ENCODE measurements at regions not wholly inside any gene's neighbourhood (a gene's known extent, or its start where the extent isn't known, plus 50 kb on each side); places are given as distances from the start of the nearest gene placed in this dataset.

DNA sequence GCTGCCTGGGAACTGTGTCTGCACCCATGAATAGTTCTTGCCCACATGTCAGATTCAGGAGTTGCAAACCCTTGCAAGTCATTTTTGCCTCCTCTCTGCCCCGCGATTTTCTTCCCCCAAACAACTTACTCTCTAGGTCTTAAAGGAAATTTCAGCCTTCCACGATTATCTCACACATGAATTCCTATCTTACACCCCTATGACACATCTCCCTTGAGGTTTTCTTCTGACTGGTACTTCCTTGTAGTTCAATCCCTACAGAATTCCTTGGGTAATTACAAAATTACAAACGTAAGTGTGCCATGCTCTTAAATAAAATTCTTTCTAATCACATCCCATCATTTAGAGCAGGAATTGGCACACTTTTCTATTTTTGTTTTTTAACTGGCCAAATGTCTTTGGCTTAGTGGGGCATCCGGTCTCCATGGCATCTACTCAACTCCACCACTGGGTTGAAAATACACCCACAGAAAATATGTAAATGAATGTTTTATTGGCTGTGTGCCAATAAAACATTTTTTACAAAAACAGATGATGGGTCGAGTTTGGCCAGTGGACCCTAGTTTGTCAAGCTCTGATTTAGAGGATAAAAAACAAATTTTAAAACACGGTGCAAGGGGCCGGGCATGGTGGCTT lies 536.4 kb upstream of the AMELY start:
- H2AFZ ChIP-seq (ENCODE audit: low read depth, low read length): no peak overlapping the region
- H3K36me3 ChIP-seq (ENCODE audit: insufficient read depth, low read length): no peaks in the 10 kb centered on the region
- no peak overlapping the region for H3K27ac ChIP-seq (ENCODE audit: low read length)
- H3K4me3 ChIP-seq (ENCODE audit: low read depth in 1 of 2, low read length in 2 of 2): no peak overlapping the region
- no peak for ATAC-seq (ENCODE audit: insufficient read depth, low read depth)
- H3K79me2 ChIP-seq (ENCODE audit: insufficient read depth, low read length): no peaks in the 10 kb centered on the region
- H3K27me3 ChIP-seq (ENCODE audit: insufficient read depth, low read length, poor library complexity): no peaks in the 10 kb centered on the region
- DNase-seq: no peak
- no peaks in the 10 kb centered on the region for H3K9me3 ChIP-seq (ENCODE audit: insufficient read depth, low read length, severe bottlenecking)
- H3K4me2 ChIP-seq (ENCODE audit: insufficient read depth, low read length): no peak overlapping the region
- H3K9ac ChIP-seq (ENCODE audit: low read depth, low read length): no peak overlapping the region
- no peaks in the 10 kb centered on the region for H4K20me1 ChIP-seq (ENCODE audit: insufficient read depth, low read length)
- no peaks in the 10 kb centered on the region for H3K4me1 ChIP-seq (ENCODE audit: insufficient read depth, low read length)
- TF ChIP-seq, protein P1, sequence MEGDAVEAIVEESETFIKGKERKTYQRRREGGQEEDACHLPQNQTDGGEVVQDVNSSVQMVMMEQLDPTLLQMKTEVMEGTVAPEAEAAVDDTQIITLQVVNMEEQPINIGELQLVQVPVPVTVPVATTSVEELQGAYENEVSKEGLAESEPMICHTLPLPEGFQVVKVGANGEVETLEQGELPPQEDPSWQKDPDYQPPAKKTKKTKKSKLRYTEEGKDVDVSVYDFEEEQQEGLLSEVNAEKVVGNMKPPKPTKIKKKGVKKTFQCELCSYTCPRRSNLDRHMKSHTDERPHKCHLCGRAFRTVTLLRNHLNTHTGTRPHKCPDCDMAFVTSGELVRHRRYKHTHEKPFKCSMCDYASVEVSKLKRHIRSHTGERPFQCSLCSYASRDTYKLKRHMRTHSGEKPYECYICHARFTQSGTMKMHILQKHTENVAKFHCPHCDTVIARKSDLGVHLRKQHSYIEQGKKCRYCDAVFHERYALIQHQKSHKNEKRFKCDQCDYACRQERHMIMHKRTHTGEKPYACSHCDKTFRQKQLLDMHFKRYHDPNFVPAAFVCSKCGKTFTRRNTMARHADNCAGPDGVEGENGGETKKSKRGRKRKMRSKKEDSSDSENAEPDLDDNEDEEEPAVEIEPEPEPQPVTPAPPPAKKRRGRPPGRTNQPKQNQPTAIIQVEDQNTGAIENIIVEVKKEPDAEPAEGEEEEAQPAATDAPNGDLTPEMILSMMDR (IDR thresholded peaks at IDR 0.05; ENCODE audit: borderline replicate concordance, extremely low read depth, low read length, poor library complexity, severe bottlenecking): no peak
- no peak for TF ChIP-seq EZH2 (IDR thresholded peaks at IDR 0.05; ENCODE audit: borderline replicate concordance, low read depth, low read length, severe bottlenecking)

DNA sequence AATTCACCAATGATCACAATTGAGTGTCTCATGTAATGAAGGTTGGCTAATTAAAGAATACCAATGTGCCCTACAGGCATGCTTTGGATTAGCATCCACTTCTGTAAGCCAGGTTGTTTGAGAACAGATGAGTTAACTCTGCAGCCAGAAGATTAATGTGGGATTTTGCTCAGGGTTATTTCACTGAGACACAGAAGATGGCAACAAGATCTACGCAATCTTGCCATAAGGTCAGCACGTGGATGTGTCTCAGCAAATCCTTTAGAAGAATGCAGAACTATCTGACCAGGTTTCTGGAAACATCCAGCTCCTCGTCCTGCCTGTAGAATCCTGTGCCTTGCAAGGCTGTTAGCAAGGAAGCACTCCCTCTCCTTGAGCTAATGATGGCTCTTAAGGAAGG lies 532.6 kb upstream of the AMELY start:
- H3K9me3 ChIP-seq (ENCODE audit: insufficient read depth, low read length, severe bottlenecking): no peaks in the 10 kb centered on the region
- no peak overlapping the region for H3K9ac ChIP-seq (ENCODE audit: low read depth, low read length)
- ATAC-seq (ENCODE audit: insufficient read depth, low read depth) (no peak), DNase-seq (no peak)
- H3K4me3 ChIP-seq (ENCODE audit: low read depth in 1 of 2, low read length in 2 of 2): no peak overlapping the region
- H3K4me2 ChIP-seq (ENCODE audit: insufficient read depth, low read length): no peak overlapping the region
- no peak overlapping the region for H3K27ac ChIP-seq (ENCODE audit: low read length)
- TF ChIP-seq, protein P1 (IDR thresholded peaks at IDR 0.05; ENCODE audit: borderline replicate concordance, extremely low read depth, low read length, poor library complexity, severe bottlenecking): no peak
- TF ChIP-seq EZH2 (IDR thresholded peaks at IDR 0.05; ENCODE audit: borderline replicate concordance, low read depth, low read length, severe bottlenecking): no peak
- no peaks in the 10 kb centered on the region for H3K4me1 ChIP-seq (ENCODE audit: insufficient read depth, low read length)
- no peaks in the 10 kb centered on the region for H3K27me3 ChIP-seq (ENCODE audit: insufficient read depth, low read length, poor library complexity)
- H3K79me2 ChIP-seq (ENCODE audit: insufficient read depth, low read length): no peaks in the 10 kb centered on the region
- H2AFZ ChIP-seq (ENCODE audit: low read depth, low read length): no peak overlapping the region
- no peaks in the 10 kb centered on the region for H4K20me1 ChIP-seq (ENCODE audit: insufficient read depth, low read length)
- H3K36me3 ChIP-seq (ENCODE audit: insufficient read depth, low read length): no peaks in the 10 kb centered on the region

DNA sequence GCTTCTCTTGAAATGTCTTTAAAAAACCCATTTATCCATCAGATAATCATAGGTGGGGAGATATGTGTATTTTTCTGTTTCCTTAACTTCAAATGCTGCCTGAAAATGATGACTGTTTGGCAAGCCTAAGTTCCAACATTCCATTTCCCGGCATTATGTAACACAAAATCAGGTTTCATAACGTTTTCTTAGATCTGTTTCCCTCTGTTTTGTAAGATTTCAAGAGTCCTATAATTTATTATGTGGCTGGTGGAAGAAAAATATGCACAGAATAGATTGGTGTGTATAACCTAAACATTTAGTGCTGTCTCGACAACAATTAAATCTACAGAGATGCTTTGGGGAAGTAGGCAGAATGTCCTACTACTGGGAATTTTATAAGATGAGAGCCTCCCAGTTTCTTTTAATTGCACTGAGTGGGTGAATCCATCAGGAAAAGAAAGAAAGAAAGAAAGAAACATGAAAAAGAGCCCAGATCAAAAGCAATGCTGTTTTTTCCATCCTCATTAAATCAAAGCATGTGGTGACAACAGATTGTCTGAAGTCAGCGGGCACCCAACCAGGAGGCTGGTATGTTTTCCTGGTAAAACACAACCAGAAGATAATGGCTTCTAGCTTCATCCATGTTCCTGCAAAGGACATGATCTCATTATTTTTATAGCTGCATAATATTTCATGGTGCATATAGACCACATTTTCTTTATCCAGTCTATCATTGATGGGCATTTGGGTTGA lies 529.4 kb upstream of the AMELY start:
- no peak for ATAC-seq (ENCODE audit: insufficient read depth, low read depth)
- H3K9me3 ChIP-seq (ENCODE audit: insufficient read depth, low read length, severe bottlenecking): no peaks in the 10 kb centered on the region

More for the DNA sequence above, 529.4 kb upstream of the AMELY start:
- H3K79me2 ChIP-seq (ENCODE audit: insufficient read depth, low read length): no peaks in the 10 kb centered on the region
- no peaks in the 10 kb centered on the region for H4K20me1 ChIP-seq (ENCODE audit: insufficient read depth, low read length)
- no peaks in the 10 kb centered on the region for H3K36me3 ChIP-seq (ENCODE audit: insufficient read depth, low read length)
- H3K9ac ChIP-seq (ENCODE audit: low read depth, low read length): no peak overlapping the region
- no peaks in the 10 kb centered on the region for H3K27me3 ChIP-seq (ENCODE audit: insufficient read depth, low read length, poor library complexity)
- TF ChIP-seq, protein P1 (IDR thresholded peaks at IDR 0.05; ENCODE audit: borderline replicate concordance, extremely low read depth, low read length, poor library complexity, severe bottlenecking): no peak
- TF ChIP-seq EZH2 (IDR thresholded peaks at IDR 0.05; ENCODE audit: borderline replicate concordance, low read depth, low read length, severe bottlenecking): no peak
- no peak overlapping the region for H2AFZ ChIP-seq (ENCODE audit: low read depth, low read length)
- no peaks in the 10 kb centered on the region for H3K4me1 ChIP-seq (ENCODE audit: insufficient read depth, low read length)
- no peak overlapping the region for H3K4me2 ChIP-seq (ENCODE audit: insufficient read depth, low read length)
- DNase-seq: no peak
- no peak overlapping the region for H3K4me3 ChIP-seq (ENCODE audit: low read depth in 1 of 2, low read length in 2 of 2)
- no peak overlapping the region for H3K27ac ChIP-seq (ENCODE audit: low read length)
